Naive thymus-derived CD4-positive, alpha-beta T cell (primary cell): ENCODE measurements at regions not wholly inside any gene's neighbourhood (a gene's known extent, or its start where the extent isn't known, plus 50 kb on each side); places are given as distances from the start of the nearest gene placed in this dataset.

ENCODE experiments used
- ATAC-seq: fragments of 150-1000 bp; cut with Tn5 transposase; 2 replicates; pipeline ENCODE4 v1.10.0; 2021; ENCODE audit warnings: mild to moderate bottlenecking, moderate library complexity
- CTCF ChIA-PET: fragments of 350-600 bp; sonication (Branson Sonifier 250); formaldehyde crosslinking; loops from one replicate; lab custom pipeline; 2021; ENCODE audit warnings: antibody characterized with exemption; lab: Charles Lee
- POLR2A ChIA-PET: fragments of 350-600 bp; sonication (Branson Sonifier 250); formaldehyde crosslinking; loops from one replicate; lab custom pipeline; 2021; ENCODE audit warnings: antibody characterized with exemption, inconsistent platforms; lab: Charles Lee
- DNase-seq, 9 donors: peaks; one replicate each; pipeline versions ENCODE4 v3.0.0 to v3.0.0-alpha.2; 2020 to 2022; ENCODE audit warnings: mixed read lengths in 1 of 9
- H3K27ac ChIP-seq: one replicate; pipeline ENCODE4 v1.7.0; 2013; ENCODE audit warnings: mild to moderate bottlenecking, low read depth, low read length, moderate library complexity
- H3K27me3 ChIP-seq, 2 donors: one replicate each; pipeline ENCODE4 v1.7.0; 2013; ENCODE audit warnings: low read length in 2 of 2, mild to moderate bottlenecking in 2 of 2, moderate library complexity in 2 of 2; ENCODE audit not compliant: control insufficient read depth in 2 of 2, insufficient read depth in 2 of 2
- H3K36me3 ChIP-seq, 3 experiments: 1 replicate in 2 of 3; 2 replicates in 1 of 3; pipeline ENCODE4 v1.7.0; 2013; ENCODE audit warnings: low read length in 3 of 3, mild to moderate bottlenecking in 3 of 3, moderate library complexity in 1 of 3; ENCODE audit not compliant: insufficient read depth in 3 of 3, control insufficient read depth in 2 of 3
- H3K4me1 ChIP-seq, 2 donors: one replicate each; pipeline ENCODE4 v1.7.0; 2013; ENCODE audit warnings: low read length in 2 of 2, mild to moderate bottlenecking in 2 of 2, moderate library complexity in 1 of 2; ENCODE audit not compliant: control insufficient read depth in 2 of 2, insufficient read depth in 2 of 2
- H3K4me3 ChIP-seq: 2 replicates; pipeline ENCODE4 v1.7.0; 2013; ENCODE audit warnings: mild to moderate bottlenecking, low read length
- H3K9me3 ChIP-seq, 3 experiments: 1 replicate in 2 of 3; 2 replicates in 1 of 3; pipeline ENCODE4 v1.7.0; 2013; ENCODE audit warnings: low read length in 3 of 3; ENCODE audit not compliant: control insufficient read depth in 2 of 3
- H3K27ac Mint-ChIP-seq, 9 donors: one replicate each; pipeline ENCODE4 v1.8.0; 2020 to 2022; ENCODE audit warnings: mixed read lengths in 9 of 9, mild to moderate bottlenecking in 8 of 9, moderate library complexity in 5 of 9, inconsistent platforms in 2 of 9
- H3K27me3 Mint-ChIP-seq, 5 donors: one replicate each; pipeline ENCODE4 v1.8.0; 2021 to 2022; ENCODE audit warnings: mixed read lengths in 5 of 5, mild to moderate bottlenecking in 1 of 5
- H3K36me3 Mint-ChIP-seq, 5 donors: one replicate each; pipeline ENCODE4 v1.8.0; 2020 to 2022; ENCODE audit warnings: mixed read lengths in 5 of 5, mild to moderate bottlenecking in 3 of 5, inconsistent platforms in 1 of 5
- H3K4me1 Mint-ChIP-seq, 7 donors: one replicate each; pipeline ENCODE4 v1.8.0; 2020 to 2022; ENCODE audit warnings: mixed read lengths in 7 of 7, mild to moderate bottlenecking in 3 of 7, inconsistent platforms in 1 of 7
- H3K4me3 Mint-ChIP-seq, 10 donors: one replicate each; pipeline ENCODE4 v1.8.0; 2020 to 2022; ENCODE audit warnings: mild to moderate bottlenecking in 10 of 10, mixed read lengths in 10 of 10, moderate library complexity in 6 of 10, inconsistent platforms in 2 of 10
- H3K9me3 Mint-ChIP-seq, 11 donors: one replicate each; pipeline ENCODE4 v1.8.0; 2020 to 2022; ENCODE audit warnings: mixed read lengths in 11 of 11, mild to moderate bottlenecking in 4 of 11, inconsistent platforms in 1 of 11, moderate library complexity in 1 of 11
- intact Hi-C, 2 donors: fragments of 100-400 bp; cut with micrococcal nuclease; formaldehyde crosslinking; loops; one replicate each; pipeline ENCODE4 v1.15.1; 2023

GRCh38 chr3:81308306-81308705 lies 453.1 kb downstream of the GBE1 start:
- ATAC-seq = no peak
- no peaks in the 10 kb centered on the region for H3K27me3 ChIP-seq

GRCh38 chr3:81307221-81307620 lies 454.2 kb downstream of the GBE1 start:
- DNase-seq = no peak
- no peaks in the 10 kb centered on the region for H3K27me3 Mint-ChIP-seq
- no peak for ATAC-seq
- no peaks in the 10 kb centered on the region for H3K36me3 ChIP-seq
- H3K27me3 ChIP-seq = no peaks in the 10 kb centered on the region
- H3K9me3 ChIP-seq = no peaks in the 10 kb centered on the region
- no peak overlapping the region for H3K4me3 ChIP-seq
- POLR2A ChIA-PET = no interaction called here
- intact Hi-C loops = no loop called here
- no peaks in the 10 kb centered on the region for H3K4me1 ChIP-seq
- no peaks in the 10 kb centered on the region for H3K36me3 Mint-ChIP-seq
- no peaks in the 10 kb centered on the region for H3K9me3 Mint-ChIP-seq
- no peaks in the 10 kb centered on the region for H3K4me1 Mint-ChIP-seq
- no peak overlapping the region for H3K27ac ChIP-seq
- CTCF ChIA-PET = no interaction called here
- no peak overlapping the region for H3K4me3 Mint-ChIP-seq
- H3K27ac Mint-ChIP-seq = no peak overlapping the region

More at GRCh38 chr3:81308306-81308705, 453.1 kb downstream of the GBE1 start:
- Histone ChIP-seq H3K36me3 (no peaks in the 10 kb centered on the region), H3K4me1 (no peaks in the 10 kb centered on the region), H3K27ac (no peak overlapping the region), H3K4me3 (no peak overlapping the region), H3K9me3 (no peaks in the 10 kb centered on the region)
- intact Hi-C loops = no loop called here
- POLR2A ChIA-PET = no interaction called here
- DNase-seq = no peak
- Mint-ChIP-seq H3K4me1 (no peaks in the 10 kb centered on the region), H3K9me3 (no peaks in the 10 kb centered on the region), H3K4me3 (no peak overlapping the region), H3K27me3 (no peaks in the 10 kb centered on the region), H3K27ac (no peak overlapping the region), H3K36me3 (no peaks in the 10 kb centered on the region)
- CTCF ChIA-PET = no interaction called here

GRCh38 chr3:81303321-81303720 lies 458.1 kb downstream of the GBE1 start:
- Mint-ChIP-seq H3K4me3 (no peak overlapping the region), H3K27ac (no peak overlapping the region), H3K9me3 (peaks cover 0 to 1% (median 0%) of the 10 kb centered on the region in 11 donors), H3K27me3 (no peaks in the 10 kb centered on the region), H3K36me3 (no peaks in the 10 kb centered on the region), H3K4me1 (no peaks in the 10 kb centered on the region)
- no peaks in the 10 kb centered on the region for H3K27me3 ChIP-seq
- ChIA-PET CTCF (no interaction called here), POLR2A (no interaction called here)
- no peak overlapping the region for H3K27ac ChIP-seq
- H3K4me3 ChIP-seq = no peak overlapping the region
- no peaks in the 10 kb centered on the region for H3K4me1 ChIP-seq
- intact Hi-C loops = loop anchor here in 1 of 2 donors (5.0 kb wide), 1 partner anchor 829 kb away; no protein-coding TSS in a partner anchor
- no peaks in the 10 kb centered on the region for H3K36me3 ChIP-seq
- ATAC-seq = no peak
- no peak for DNase-seq
- no peaks in the 10 kb centered on the region for H3K9me3 ChIP-seq

GRCh38 chr3:81302045-81302444 lies 459.4 kb downstream of the GBE1 start:
- Histone ChIP-seq H3K27ac (no peak overlapping the region), H3K4me1 (no peaks in the 10 kb centered on the region), H3K27me3 (no peaks in the 10 kb centered on the region), H3K9me3 (no peaks in the 10 kb centered on the region), H3K4me3 (no peak overlapping the region), H3K36me3 (no peaks in the 10 kb centered on the region)
- no peaks in the 10 kb centered on the region for H3K27me3 Mint-ChIP-seq
- no peaks in the 10 kb centered on the region for H3K36me3 Mint-ChIP-seq
- H3K4me3 Mint-ChIP-seq = no peak overlapping the region
- peaks cover 0 to 1% (median 0%) of the 10 kb centered on the region in 11 donors for H3K9me3 Mint-ChIP-seq
- no peaks in the 10 kb centered on the region for H3K4me1 Mint-ChIP-seq
- CTCF ChIA-PET = interaction anchor here (0.6 kb wide), 1 partner anchor 818 kb away, joined by 3 read pairs; no protein-coding TSS in a partner anchor
- ATAC-seq = no peak
- intact Hi-C loops = loop anchor here in 1 of 2 donors (5.0 kb wide), 1 partner anchor 830 kb away; no protein-coding TSS in a partner anchor
- POLR2A ChIA-PET = no interaction called here
- no peak for DNase-seq
- H3K27ac Mint-ChIP-seq = no peak overlapping the region

- Histone ChIP-seq H3K9me3 (no peaks in the 10 kb centered on the region), H3K4me1 (no peaks in the 10 kb centered on the region), H3K27ac (no peak overlapping the region), H3K27me3 (no peaks in the 10 kb centered on the region), H3K36me3 (no peaks in the 10 kb centered on the region), H3K4me3 (no peak overlapping the region)
- Mint-ChIP-seq H3K27ac (no peak overlapping the region), H3K4me3 (no peak overlapping the region), H3K36me3 (no peaks in the 10 kb centered on the region), H3K4me1 (no peaks in the 10 kb centered on the region), H3K27me3 (no peaks in the 10 kb centered on the region), H3K9me3 (peaks cover 0 to 4% (median 0%) of the 10 kb centered on the region in 11 donors)
- ATAC-seq (no peak), DNase-seq (no peak)
- POLR2A ChIA-PET = no interaction called here
- intact Hi-C loops = loop anchor here in 1 of 2 donors (5.0 kb wide), 1 partner anchor 831 kb away; no protein-coding TSS in a partner anchor
- CTCF ChIA-PET = interaction anchor here (0.6 kb wide), 1 partner anchor 818 kb away, joined by 3 read pairs; no protein-coding TSS in a partner anchor
Observed at GRCh38 chr3:81301230-81301629, 460.2 kb downstream of the GBE1 start.

- H3K4me3 Mint-ChIP-seq = no peak overlapping the region
- no peaks in the 10 kb centered on the region for H3K36me3 Mint-ChIP-seq
- Histone ChIP-seq H3K27ac (no peak overlapping the region), H3K4me3 (no peak overlapping the region), H3K27me3 (no peaks in the 10 kb centered on the region), H3K9me3 (no peaks in the 10 kb centered on the region), H3K36me3 (no peaks in the 10 kb centered on the region), H3K4me1 (no peaks in the 10 kb centered on the region)
- ChIA-PET POLR2A (no interaction called here), CTCF (no interaction called here)
- H3K27ac Mint-ChIP-seq = no peak overlapping the region
- H3K9me3 Mint-ChIP-seq = peaks cover 0 to 7% (median 0%) of the 10 kb centered on the region in 11 donors
- no peaks in the 10 kb centered on the region for H3K4me1 Mint-ChIP-seq
- ATAC-seq (no peak), DNase-seq (no peak)
- H3K27me3 Mint-ChIP-seq = no peaks in the 10 kb centered on the region
- intact Hi-C loops = loop anchor here in 1 of 2 donors (5.0 kb wide), 1 partner anchor 832 kb away; no protein-coding TSS in a partner anchor
Observed at GRCh38 chr3:81300324-81300927, 461.0 kb downstream of the GBE1 start.

- Histone ChIP-seq H3K4me3 (no peak overlapping the region), H3K4me1 (no peaks in the 10 kb centered on the region), H3K27me3 (no peaks in the 10 kb centered on the region), H3K27ac (no peak overlapping the region), H3K36me3 (no peaks in the 10 kb centered on the region), H3K9me3 (no peaks in the 10 kb centered on the region)
- no peak overlapping the region for H3K4me3 Mint-ChIP-seq
- H3K9me3 Mint-ChIP-seq = peaks cover 0 to 7% (median 0%) of the 10 kb centered on the region in 11 donors
- H3K36me3 Mint-ChIP-seq = no peaks in the 10 kb centered on the region
- ChIA-PET CTCF (no interaction called here), POLR2A (no interaction called here)
- intact Hi-C loops = no loop called here
- no peak overlapping the region for H3K27ac Mint-ChIP-seq
- no peaks in the 10 kb centered on the region for H3K27me3 Mint-ChIP-seq
- no peak for DNase-seq
- H3K4me1 Mint-ChIP-seq = no peaks in the 10 kb centered on the region
- ATAC-seq = no peak
Observed at GRCh38 chr3:81299481-81299880, 462.0 kb downstream of the GBE1 start.
